HL-60 (cell line): ENCODE measurements at regions not wholly inside any gene's neighbourhood (a gene's known extent, or its start where the extent isn't known, plus 50 kb on each side); places are given as distances from the start of the nearest gene placed in this dataset.

Experiments
- DNase-seq, 2 experiments: peaks; one replicate each; pipeline ENCODE4 v3.0.0-alpha.2; 2010 to 2020; ENCODE audit warnings: low read depth in 1 of 2, low spot score in 1 of 2
- H3K27ac ChIP-seq: fragments of 250-450 bp; sonication (Bioruptor Pico); replicated peaks from 2 replicates; pipeline ENCODE4 v1.5.1; 2020; ENCODE audit warnings: mild to moderate bottlenecking, moderate library complexity
- H3K27me3 ChIP-seq: fragments of 250-450 bp; sonication (Bioruptor Pico); 2 replicates; pipeline ENCODE4 v1.5.1; 2021; ENCODE audit warnings: mild to moderate bottlenecking, moderate library complexity; ENCODE audit not compliant: insufficient read depth, poor library complexity, severe bottlenecking
- H3K4me3 ChIP-seq: replicated peaks from 2 replicates; pipeline ENCODE4 v1.5.1; 2011; ENCODE audit warnings: mild to moderate bottlenecking, control low read depth, low read length; ENCODE audit not compliant: insufficient read depth
- CTCF ChIP-seq: IDR thresholded peaks from one replicate; pipeline ENCODE4 v1.5.1; 2011; ENCODE audit warnings: low read length, control low read depth, inconsistent platforms; ENCODE audit not compliant: insufficient read depth
- GABPA ChIP-seq: IDR thresholded peaks from 2 replicates; pipeline ENCODE4 v1.6.1; 2012; ENCODE audit warnings: low read depth
- POLR2AphosphoS5 ChIP-seq: IDR thresholded peaks from 2 replicates; pipeline ENCODE4 v1.6.1; 2012; ENCODE audit warnings: low read depth
- REST ChIP-seq: IDR thresholded peaks from 2 replicates; pipeline ENCODE4 v1.6.1; 2012; ENCODE audit warnings: low read depth; ENCODE audit not compliant: insufficient replicate concordance
- SPI1 ChIP-seq: IDR thresholded peaks from 2 replicates; pipeline ENCODE4 v1.6.1; 2012; ENCODE audit warnings: low read depth, mild to moderate bottlenecking, borderline replicate concordance

GRCh38 chr21:16069178-16070112 is 339.7 kb downstream of the USP25 start:
- no peak for DNase-seq
- Histone ChIP-seq H3K27ac (no peak overlapping the region), H3K4me3 (no peak overlapping the region), H3K27me3 (no peaks in the 10 kb centered on the region)
- no peak for TF ChIP-seq GABPA
- no peak for TF ChIP-seq POLR2AphosphoS5

GRCh38 chr21:16070207-16070651 is 340.4 kb downstream of the USP25 start:
- DNase-seq: no peak
- H3K27me3 ChIP-seq: no peaks in the 10 kb centered on the region
- no peak for TF ChIP-seq REST
- no peak for TF ChIP-seq GABPA
- TF ChIP-seq POLR2AphosphoS5: no peak
- TF ChIP-seq SPI1: no peak
- TF ChIP-seq CTCF: no peak
- H3K27ac ChIP-seq: no peak overlapping the region
- no peak overlapping the region for H3K4me3 ChIP-seq

GRCh38 chr21:16071092-16071491 is 341.3 kb downstream of the USP25 start:
- no peaks in the 10 kb centered on the region for H3K27me3 ChIP-seq
- no peak overlapping the region for H3K4me3 ChIP-seq
- no peak for DNase-seq
- no peak overlapping the region for H3K27ac ChIP-seq
- TF ChIP-seq GABPA (no peak), REST (no peak), POLR2AphosphoS5 (no peak), CTCF (no peak), SPI1 (no peak)

- DNase-seq: no peak
- H3K4me3 ChIP-seq: no peak overlapping the region
- TF ChIP-seq POLR2AphosphoS5: no peak
- TF ChIP-seq REST: no peak
- no peak for TF ChIP-seq SPI1
- TF ChIP-seq CTCF: no peak
- TF ChIP-seq GABPA: no peak
- H3K27me3 ChIP-seq: no peaks in the 10 kb centered on the region
- no peak overlapping the region for H3K27ac ChIP-seq
These were observed 342.0 kb downstream of the USP25 start for GRCh38 chr21:16071761-16072160.
